ENCODE measurements at regions not wholly inside any gene's neighbourhood (a gene's known extent, or its start where the extent isn't known, plus 50 kb on each side); places are given as distances from the start of the nearest gene placed in this dataset.
A peak's percentile ranks its signal among the peaks of the same experiment; 100 is the strongest.

DNA sequence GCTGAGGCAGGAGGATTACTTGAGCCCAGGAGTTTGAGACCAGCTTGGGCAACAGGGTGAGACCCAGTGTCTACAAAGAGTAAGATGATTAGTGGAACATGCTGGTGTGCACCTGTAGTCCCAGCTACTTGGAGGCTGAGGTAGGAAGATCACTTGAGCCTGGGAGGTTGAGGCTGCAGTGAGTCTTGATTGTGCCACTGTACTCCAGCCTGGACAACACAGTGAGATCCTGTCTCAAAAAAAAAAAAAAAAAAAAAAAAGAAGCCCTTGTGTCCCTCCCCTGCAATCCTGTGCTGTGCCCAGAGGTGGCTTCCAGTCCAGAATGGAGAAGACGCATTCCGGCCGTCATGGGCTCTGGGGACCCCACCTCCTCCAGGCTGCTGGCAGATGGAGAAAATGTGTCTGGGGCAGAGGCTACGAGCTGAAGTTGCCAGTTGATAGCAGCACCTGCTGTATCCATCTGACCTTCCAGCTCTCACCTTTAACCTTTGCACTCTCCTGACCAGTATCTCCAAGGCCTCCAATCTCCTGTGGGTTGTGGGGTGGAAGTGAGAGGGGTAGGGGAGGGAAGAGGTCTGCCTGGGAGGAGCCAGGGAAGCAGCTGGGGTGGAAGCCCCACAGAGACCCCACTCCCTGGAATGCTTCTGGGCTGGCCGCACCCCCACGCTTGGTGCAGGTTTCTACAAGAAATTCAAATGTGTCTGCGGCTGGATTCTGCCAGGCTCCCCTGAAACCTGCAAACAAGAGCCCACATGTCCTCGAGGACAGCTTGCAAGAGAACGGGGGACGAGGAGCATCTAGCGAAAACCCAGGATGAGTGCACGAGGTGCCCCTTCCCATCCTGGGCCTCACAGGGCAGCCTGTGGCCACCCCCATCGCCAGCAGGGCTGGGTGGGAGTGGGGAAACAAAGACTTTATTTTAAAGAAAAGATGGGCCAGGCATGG is 148.3 kb upstream of the IER5L start:
- no peak for ATAC-seq
- intact Hi-C loops (cut with DNase I), result no loop called here

DNA sequence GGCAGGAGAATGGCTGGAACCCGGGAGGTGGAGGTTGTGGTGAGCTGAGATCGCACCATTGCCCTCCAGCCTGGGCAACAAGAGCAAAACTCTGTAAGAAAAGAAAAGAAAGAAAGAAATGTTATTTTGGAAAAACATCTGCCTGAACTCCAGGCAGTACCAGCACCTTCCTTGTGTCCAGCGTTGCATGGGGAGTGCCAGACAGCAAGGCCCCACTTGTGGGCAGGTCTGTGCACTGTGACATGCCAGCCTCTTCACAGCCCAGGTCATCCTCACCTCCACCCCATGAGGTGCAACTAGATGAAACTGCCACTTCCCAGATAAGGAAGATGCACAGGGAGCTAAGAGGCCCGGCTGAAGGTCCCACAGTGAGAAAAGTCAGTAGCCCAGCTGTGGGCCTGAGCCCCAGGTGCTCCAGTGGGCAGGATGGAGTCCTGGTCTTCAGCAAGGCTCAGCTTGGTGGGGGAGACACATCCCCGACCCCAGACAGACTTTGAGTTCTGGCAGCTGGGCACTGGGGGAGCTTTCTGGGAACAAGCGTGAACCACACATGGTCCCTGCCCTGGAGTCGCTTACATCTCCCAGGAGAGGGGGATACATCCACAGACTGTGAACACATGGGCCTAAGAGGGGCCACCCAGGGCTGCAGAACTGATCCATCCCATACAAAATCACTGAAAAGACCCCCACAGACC is 146.9 kb upstream of the IER5L start:
- Histone ChIP-seq H3K27me3 (ENCODE audit: insufficient read depth in 3 of 3, low read length in 2 of 3) (no peaks in the 10 kb centered on the region), H3K9me3 (no peaks in the 10 kb centered on the region), H3K4me3 (no peak overlapping the region), H3K4me1 (peaks cover 9% of the 10 kb centered on the region), H3K36me3 (ENCODE audit: insufficient read depth in 1 of 2, low read depth in 1 of 2) (no peaks in the 10 kb centered on the region), H3K27ac (no peak overlapping the region)
- intact Hi-C loops (cut with DNase I), result no loop called here
- TF ChIP-seq, protein P1, sequence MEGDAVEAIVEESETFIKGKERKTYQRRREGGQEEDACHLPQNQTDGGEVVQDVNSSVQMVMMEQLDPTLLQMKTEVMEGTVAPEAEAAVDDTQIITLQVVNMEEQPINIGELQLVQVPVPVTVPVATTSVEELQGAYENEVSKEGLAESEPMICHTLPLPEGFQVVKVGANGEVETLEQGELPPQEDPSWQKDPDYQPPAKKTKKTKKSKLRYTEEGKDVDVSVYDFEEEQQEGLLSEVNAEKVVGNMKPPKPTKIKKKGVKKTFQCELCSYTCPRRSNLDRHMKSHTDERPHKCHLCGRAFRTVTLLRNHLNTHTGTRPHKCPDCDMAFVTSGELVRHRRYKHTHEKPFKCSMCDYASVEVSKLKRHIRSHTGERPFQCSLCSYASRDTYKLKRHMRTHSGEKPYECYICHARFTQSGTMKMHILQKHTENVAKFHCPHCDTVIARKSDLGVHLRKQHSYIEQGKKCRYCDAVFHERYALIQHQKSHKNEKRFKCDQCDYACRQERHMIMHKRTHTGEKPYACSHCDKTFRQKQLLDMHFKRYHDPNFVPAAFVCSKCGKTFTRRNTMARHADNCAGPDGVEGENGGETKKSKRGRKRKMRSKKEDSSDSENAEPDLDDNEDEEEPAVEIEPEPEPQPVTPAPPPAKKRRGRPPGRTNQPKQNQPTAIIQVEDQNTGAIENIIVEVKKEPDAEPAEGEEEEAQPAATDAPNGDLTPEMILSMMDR (IDR thresholded peaks at IDR 0.05), result no peak
- 88 to 95% (median 91%) methylated on average over 7 of the region's 7 CpGs for WGBS, 3 donors
- ATAC-seq (no peak), DNase-seq (peak in 1 of 2 donors; percentile 30)

More for the DNA sequence above, 148.3 kb upstream of the IER5L start:
- H3K9me3 ChIP-seq, result peaks cover 5% of the 10 kb centered on the region
- no peaks in the 10 kb centered on the region for H3K27me3 ChIP-seq (ENCODE audit: insufficient read depth in 3 of 3, low read length in 2 of 3)
- DNase-seq, result no peak
- WGBS, 3 donors, result 91 to 92% (median 91%) methylated on average over 13 of the region's 13 CpGs
- H3K36me3 ChIP-seq (ENCODE audit: insufficient read depth in 1 of 2, low read depth in 1 of 2), result no peaks in the 10 kb centered on the region
- TF ChIP-seq, protein P1 (IDR thresholded peaks at IDR 0.05), result no peak
- no peak overlapping the region for H3K27ac ChIP-seq
- H3K4me1 ChIP-seq, result no peaks in the 10 kb centered on the region
- H3K4me3 ChIP-seq, result no peak overlapping the region

DNA sequence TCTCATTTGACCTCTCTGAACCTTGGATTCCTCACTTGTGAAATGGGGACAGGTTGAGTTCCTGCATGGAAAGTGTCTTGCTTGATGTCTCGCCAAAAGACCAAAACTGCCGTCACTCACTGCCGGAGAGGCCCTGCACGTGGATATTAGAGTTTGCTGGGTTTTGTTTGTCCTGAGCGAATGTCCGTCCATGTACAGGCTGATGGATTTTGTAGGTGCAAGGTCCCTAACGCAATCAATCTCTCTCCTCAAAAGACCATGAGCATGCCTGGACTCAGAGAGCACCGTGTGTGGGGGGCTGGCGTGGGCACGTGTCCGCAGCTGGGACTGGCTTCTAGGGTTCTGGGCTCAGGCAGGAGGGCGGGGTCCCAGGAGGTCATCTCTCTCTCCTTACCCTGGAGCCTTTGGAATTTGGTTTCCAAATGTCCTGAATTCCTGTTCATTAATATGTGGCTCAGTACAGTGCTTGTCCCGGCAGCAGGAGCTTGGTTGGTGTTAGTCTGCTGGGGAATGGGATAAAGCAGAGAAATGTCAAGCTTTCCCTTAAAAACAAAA is 146.0 kb upstream of the IER5L start:
- Histone ChIP-seq H3K4me3 (no peak overlapping the region), H3K27me3 (ENCODE audit: insufficient read depth in 3 of 3, low read length in 2 of 3) (no peaks in the 10 kb centered on the region), H3K4me1 (peaks cover 16% of the 10 kb centered on the region), H3K9me3 (no peaks in the 10 kb centered on the region), H3K36me3 (ENCODE audit: insufficient read depth in 1 of 2, low read depth in 1 of 2) (no peaks in the 10 kb centered on the region), H3K27ac (peak overlapping the region; percentile 21)
- TF ChIP-seq, protein P1 (IDR thresholded peaks at IDR 0.05), result no peak
- intact Hi-C loops (cut with DNase I), result no loop called here
- WGBS, 3 donors, result 71 to 81% (median 72%) methylated on average over 13 of the region's 13 CpGs
- no peak for ATAC-seq
- peak in 1 of 2 donors; percentile 50 for DNase-seq

DNA sequence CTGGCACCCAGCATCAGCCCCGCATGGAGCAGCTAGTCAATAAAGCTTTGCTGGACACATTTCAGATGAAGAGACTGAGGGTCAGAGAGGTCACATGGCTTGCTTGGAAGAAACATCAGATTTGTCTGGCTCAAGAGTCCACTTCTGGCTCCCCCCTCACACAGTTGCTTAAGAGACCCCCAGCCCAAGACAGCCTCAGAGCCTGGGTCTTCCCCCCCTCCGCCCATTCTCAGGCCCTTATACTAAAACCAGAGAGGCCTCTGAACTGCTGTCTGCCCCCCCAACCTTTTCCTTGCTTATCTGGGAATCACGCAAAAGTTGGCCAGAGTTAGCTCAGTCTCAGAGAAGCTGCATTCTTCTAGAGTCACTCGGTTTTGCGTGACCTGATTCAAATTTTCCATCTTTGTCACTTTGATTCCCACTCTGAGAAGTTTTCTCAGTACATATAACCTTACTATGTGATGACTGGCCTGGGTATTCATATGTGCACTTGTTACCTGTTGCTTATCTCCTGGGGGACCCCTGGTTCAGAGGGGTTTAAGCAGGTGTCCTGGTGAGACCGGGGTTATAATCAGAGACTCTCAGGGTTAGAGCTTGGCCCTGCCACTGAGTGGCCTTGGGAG is 145.4 kb upstream of the IER5L start:
- 63 to 65% (median 64%) methylated on average over 6 of the region's 6 CpGs for WGBS, 3 donors
- Histone ChIP-seq H3K27me3 (ENCODE audit: insufficient read depth in 3 of 3, low read length in 2 of 3) (no peaks in the 10 kb centered on the region), H3K9me3 (no peaks in the 10 kb centered on the region), H3K4me1 (peaks cover 20% of the 10 kb centered on the region), H3K27ac (peak overlapping the region; percentile 33), H3K36me3 (ENCODE audit: insufficient read depth in 1 of 2, low read depth in 1 of 2) (no peaks in the 10 kb centered on the region), H3K4me3 (no peak overlapping the region)
- DNase-seq, result peak in 1 of 2 donors; percentile 29
- TF ChIP-seq, protein P1 (IDR thresholded peaks at IDR 0.05), result no peak
- intact Hi-C loops (cut with DNase I), result no loop called here
- no peak for ATAC-seq

All from psoas muscle (tissue), 7 donors.